GM04503 (cell line): ENCODE measurements at regions not wholly inside any gene's neighbourhood (a gene's known extent, or its start where the extent isn't known, plus 50 kb on each side); places are given as distances from the start of the nearest gene placed in this dataset.

Experiments used
- DNase-seq: peaks from one replicate; pipeline ENCODE4 v3.0.0-alpha.2; 2012; ENCODE audit warnings: low read depth

DNA sequence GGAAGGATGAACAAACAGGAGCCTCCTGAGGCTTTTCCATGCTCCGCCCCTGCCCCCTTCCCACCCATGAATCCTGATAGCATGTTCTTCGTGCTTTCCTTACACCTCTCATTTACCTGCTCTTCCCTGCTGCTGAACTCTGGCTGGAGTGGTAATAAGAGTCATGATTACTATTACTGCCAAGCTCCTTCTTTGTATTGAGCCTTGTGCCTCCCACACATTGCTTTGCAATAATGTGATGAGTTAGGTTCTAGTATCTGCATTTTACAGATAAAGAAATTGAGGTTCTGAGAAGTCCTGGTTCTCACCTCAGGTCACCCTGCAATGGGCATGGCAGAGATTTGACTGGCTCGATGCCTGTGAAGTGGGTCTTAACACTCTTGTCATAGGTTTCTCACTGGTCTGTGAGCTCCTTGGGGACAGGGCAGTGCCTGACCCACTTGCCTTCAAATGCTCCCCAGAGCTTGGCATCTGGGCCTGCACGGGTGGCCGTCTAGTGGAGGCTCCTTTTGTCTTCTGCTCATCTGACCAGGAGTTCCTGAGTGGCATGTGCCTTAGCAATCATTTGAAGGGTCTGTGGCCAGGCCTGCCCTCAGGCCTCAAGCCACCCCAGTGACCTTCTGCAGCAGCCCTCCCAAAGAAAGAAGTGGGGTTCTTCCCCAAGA is 309.2 kb upstream of the ZMIZ1 start:
- DNase-seq = no peak

DNA sequence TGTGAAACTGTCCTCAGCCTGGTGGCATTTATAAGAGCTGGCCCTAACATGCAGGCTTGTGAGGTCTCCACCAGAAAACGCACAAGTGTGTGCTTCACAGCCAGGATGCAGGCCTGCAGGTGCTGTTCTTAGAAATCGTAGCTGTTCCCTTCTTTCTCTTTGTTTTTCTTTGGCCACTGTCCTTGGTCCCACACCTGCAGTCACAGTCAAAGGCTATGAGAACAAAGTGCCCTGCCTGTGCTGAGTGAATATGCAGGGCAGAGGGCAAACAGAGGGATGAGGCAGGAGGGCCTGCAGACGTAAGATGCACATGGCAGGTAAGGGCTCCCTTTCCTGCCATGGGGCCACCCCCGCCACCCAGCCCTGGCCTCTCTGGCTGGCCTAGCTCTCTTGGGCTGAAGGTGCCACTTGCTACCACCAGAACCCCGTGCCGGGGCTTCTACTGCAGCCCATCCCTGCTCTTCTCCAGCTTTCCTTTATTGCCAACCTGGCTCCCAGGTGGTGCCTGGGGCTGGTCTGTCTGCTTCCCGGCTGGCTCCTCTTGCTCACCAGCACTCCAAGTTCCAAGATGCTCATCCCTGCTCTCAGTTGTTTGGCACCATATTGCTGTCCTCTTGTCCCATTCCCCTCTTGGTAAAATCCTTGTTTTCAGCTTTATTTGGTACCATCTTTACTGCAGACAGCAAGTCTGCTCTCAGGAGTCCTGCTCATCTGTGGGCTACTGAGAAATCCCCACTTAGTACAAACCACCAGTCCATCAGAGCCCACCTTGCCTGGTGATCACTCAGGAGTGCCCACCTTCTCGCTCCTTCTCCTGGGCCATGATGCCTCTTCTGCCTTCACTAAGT is 308.1 kb upstream of the ZMIZ1 start:
- DNase-seq = no peak

DNA sequence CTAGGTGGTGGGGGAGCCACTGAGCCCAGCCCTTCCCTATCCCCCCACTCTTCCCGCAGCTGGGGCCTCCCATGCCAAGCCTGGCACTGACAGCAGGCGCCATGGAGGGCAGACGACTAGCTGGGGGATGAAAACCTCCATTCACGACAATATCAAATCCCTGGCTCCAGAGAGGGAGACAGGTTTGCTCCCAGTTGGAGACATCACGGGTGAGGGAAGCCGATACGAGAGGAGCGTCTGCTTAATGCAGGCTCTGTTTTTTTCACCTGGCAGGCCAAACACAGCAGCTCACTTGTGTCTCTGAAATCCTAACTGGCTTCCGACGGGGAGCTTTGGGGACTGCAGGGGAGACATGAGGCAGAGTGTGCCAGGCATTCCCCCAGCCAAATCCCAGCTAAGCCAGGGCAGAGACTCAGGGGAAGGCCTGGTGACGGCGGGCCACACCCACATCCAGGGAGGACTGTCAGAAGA is 307.4 kb upstream of the ZMIZ1 start:
- no peak for DNase-seq

DNA sequence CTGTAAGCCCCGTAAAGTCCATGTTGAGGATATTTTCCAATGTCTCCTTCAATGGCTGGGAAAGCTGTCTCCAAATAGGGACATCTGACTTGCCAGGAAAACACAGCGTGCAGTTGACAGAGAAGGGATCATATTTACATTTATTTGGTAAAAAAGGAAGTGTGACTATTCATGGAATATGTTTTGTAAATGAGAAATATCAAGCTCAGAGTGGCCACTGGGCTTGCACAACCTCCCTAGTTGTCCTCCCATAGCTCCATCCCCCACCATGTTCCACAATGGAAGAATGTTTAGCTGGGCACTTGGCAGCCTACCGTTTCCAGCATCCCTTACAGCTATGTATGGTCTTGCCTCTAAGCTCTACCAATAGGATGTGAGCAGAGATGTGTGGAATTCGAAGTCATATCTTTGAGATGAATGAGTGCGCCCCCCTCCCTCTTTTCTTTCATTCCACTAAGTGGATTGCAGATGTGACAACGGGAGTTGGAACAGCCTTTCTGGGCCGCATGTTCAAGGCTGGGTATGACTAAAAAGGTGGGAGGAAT is 306.6 kb upstream of the ZMIZ1 start:
- DNase-seq = no peak

DNA sequence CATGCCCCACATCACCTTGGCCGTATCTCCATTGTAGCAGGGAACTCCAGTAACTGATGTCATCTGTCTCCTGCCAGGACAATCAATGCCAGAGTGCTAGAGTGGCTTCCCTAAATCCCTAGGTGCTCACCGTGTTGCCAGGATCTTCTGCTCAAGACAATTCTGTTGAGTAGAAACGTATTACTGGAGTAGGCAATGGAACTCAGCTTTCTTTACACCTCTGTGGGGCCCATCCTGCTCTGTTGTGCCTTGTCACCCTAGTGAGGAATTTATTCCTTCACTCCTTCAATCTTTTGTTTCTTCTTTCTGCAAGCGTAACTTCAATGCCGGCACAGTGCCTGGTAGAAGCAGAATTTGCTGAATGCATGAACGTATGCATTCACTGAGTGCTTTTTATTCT is 305.5 kb upstream of the ZMIZ1 start:
- no peak for DNase-seq

DNA sequence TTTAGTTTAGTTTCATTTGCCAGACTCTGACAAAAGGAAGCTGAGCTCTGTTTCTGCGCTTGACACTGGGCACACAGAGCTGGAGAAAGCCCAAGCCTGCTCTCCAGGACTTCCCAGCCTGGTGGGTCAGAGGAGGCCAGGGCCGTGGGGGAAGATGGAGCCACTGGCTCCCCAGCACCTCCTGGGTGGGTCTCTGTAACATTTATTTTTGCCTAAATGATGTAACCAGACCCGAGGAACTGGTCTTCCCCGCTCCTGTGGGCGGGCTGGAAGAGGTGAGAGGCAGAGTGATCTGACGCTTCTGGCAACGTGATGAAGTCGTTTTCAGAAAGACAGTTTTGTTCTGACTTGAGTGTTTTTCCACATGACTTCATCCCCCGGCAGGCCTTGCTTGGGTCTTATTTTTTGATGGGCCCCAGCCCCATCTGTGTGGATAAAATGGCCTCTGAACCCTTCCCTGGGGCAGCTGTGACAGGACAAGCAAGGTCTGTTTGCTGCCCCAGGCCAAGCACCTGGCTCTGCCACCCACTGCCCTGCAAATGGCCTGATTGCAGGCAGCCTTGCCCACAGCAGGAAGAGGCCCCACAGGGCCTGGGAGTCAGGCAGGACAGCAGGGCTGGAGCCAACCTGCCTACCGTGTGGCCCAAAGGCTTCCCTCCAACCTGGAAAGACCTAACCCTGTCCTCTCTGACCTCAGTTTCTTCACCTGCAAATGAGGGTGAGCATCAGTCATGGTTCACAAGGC is 304.9 kb upstream of the ZMIZ1 start:
- DNase-seq = no peak

DNA sequence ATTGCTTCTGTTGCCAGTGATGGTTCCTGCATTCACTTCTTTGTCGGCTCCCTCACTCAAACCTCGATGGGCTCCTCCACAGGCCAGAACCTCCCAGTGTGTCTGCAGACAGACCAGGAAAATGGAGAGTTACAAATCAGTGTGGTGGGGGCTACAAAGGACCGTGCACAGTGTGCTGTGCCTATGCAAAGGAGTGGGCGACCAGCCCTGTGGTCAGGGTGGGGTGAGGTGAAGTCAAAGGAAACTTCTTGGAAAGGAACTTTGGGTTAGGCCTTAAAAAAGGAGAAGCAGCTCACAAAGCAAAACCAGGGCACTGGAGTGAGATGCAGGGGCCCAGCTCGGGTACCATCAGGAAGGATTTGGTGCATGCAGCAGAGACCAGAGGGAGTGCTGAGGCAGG is 304.3 kb upstream of the ZMIZ1 start:
- no peak for DNase-seq

DNA sequence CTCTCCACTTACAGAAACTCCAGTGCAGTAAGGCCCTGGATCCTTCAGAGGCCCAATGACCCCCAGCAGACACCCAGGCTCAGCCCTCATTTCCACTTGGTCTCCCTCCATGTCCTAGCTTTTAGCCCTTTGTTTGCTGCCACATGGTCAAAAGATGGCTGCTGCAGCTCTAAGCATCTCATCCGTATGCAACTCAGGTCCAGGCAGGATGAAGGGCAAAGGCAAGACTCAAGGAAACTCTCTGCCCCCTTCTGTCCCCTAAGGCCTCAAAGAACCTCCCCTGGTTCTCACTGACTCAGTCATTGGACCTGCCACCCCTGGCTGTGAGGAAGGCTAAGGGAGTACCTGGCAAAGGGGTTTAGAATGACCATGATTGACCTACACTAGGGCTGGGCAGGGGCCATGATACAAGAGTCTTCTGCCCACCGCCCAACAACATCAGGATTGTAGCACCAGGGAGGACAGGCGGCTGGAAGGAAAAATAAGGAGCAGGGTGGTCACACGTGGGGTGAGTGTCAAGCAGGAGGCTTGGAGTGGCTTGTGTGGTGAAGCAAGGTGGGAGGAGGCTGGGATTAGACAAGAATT is 303.8 kb upstream of the ZMIZ1 start:
- DNase-seq = no peak

DNA sequence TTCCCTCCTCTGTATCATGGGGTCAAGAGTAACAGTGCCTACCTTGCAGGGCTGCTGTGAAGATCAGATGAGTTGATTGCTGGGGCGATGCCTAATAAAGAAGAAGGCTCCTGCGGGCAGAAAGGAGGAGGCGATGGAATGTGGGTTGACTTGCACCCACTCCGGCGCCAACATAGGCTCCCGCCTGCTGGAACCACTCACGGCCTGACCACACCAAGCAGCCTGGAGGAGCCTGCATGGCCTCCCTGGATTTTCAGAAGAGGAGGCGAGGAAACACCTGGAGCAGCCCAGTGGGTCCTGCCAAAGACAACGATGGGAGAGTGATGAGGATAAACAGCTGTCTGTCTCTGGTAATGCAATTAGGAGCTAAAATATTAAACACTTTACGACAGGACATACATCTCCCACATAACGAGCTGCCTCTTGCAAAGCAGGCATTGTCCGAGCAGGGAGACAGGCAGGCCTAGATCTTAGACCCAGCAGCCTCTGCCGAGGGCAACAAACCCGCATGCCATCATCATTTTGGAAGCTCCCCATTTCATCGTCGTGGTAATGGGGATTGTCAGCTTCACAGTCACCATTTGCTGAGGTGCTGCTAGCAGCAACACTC is 302.9 kb upstream of the ZMIZ1 start:
- no peak for DNase-seq

DNA sequence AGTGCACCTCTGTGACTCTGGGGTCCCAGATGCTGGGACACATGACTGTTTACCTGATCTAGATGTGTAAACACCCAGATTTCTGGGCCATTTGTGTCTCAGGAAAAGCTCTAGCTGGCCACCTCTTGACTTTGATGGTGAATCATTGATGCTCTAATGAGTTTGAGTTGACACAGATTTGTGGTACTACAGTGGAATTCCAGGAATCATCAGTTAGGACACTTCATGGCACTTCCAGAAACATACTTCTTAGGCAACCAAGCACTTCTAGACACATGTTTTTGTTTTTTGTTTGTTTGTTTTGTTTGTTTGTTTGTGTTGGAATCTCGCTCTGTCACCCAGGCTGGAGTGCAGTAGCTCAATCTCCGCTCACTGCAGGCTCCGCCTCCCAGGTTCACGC is 302.2 kb upstream of the ZMIZ1 start:
- DNase-seq = no peak

DNA sequence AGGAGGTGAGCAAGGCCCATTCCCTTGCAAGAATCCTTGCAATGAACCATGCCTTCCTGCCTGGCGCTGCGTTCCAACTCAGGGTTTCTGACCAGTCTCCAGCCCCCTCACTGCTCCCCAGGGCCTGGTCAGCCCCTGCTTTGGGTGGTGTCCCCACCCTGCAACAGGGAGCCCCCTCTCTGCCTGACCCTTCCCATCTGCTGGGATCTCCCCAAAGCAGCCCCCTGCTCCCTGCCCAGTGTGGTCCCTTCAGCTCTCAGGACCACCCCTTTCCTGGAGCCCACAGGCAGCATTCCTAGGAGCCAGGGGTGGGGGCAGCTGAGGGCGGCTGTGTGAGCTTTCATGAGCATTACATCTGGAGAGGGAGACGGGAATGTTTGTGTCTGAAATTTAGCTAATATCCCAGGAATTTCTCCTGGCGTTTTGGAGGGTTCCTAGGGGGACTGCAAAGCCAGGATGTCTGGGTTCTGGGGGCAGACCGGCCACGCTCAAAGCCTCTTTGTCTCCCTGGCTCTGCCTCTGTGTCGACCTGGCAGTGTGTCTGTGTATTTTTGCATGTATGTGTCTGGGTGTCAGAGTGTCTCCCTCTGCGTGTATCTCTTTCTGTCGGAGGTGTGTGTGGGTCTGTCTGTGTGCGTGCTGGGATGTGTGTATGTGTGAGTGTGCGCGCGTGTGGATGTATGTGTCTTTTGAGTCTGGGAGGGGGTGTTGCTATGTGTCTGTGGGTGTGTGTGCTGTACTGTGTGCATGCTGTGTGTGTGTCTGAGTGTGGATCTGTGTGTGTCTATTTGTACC is 300.5 kb upstream of the ZMIZ1 start:
- DNase-seq = no peak

DNA sequence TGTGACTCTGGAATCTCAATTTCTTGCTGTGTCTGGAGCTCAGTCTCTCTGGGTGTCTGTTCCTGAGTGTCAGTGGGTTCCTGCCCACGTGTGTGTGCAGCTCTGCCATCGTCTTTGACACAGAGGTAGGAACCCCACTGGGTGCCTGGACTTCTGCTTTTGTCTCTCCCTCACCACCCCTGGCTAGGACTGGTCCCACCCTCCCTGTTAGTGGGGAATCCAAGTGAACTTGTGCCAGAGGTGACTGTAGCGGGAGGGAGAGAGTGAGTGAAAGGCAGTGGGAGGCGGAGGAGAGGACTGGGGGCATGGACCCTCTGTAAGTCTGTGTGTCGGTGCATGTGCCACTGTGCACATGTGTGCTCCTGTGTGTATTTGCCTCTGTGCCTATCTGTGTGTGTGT is 299.9 kb upstream of the ZMIZ1 start:
- DNase-seq = no peak

DNA sequence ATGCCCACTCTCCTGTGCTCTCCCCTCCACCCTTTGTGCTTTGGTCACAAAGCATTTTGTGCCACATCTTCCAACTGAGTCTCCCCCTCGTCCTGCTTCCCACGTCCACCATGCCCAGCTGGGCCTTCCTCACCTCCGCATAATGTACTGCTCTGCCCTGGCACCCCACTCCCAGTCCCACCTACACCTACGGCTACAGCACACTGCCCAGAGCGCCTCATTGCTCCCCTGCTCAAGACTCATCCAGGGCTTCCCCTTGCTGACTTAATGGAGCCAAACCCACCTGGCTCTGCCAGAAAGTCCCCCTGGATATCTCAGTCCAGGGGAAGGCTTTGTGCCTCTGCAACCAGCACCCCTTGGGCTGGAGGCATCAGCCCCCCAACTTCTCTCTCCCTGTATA is 299.2 kb upstream of the ZMIZ1 start:
- no peak for DNase-seq

DNA sequence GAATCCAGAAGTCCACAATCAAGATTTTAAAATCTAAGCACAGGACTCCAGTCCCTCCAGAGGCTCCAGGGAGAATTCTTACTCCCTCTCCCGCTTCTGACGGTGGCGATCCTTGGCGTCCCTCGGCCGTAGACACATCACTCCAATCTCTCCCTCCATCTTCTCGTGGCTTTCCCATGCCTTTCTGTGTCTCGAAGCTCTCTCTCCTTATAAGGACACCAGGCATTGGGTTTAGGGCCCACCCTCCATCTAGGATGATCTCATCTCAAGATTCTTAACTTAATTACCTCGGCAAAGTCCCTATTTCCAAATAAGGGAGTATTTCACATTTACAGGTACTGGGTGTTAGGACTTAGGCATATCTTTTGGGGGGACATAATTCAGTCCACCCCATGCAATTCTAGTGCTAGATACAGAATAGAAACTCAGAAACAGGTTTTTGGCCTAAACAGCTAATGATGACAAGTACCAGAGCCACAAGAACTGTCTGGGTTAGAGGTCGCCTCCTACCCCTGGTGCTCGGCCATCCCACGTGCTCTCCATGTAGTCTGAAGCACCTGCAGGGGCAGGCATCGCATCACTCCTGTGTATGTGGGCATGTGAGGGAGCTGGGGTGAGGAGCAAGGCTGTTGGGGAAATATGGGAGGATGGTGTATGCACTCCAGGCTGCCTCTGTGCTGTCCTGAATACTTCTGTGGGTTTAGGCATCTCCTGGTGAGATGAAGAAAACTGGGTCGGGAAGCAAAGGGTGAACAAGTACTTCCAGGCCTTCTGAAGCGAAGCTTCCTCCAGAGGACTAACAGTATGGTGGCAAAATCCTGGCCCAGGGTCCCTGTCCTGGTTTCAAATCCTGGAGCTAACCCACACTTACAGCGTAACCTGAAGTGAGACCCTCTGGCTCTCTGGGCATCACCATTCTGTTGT is 298.3 kb upstream of the ZMIZ1 start:
- no peak for DNase-seq

DNA sequence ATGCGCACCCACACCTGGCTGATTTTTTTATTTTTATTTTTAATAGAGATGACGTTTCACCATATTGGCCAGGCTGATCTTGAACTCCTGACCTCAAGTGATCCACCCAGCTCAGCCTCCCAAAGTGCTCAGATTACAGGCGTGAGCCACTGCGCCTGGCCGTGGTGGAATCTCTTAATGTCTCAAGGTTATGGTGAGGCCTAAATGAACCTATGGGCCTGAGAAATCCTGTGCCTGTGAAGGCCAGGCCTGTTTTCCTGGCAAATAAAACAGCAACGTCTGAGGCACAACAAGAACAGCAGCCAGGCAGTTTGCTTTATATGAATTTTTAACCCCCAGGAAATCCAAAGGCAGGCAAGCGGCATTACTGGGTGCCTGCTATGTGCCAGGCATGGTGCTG is 297.5 kb upstream of the ZMIZ1 start:
- no peak for DNase-seq

DNA sequence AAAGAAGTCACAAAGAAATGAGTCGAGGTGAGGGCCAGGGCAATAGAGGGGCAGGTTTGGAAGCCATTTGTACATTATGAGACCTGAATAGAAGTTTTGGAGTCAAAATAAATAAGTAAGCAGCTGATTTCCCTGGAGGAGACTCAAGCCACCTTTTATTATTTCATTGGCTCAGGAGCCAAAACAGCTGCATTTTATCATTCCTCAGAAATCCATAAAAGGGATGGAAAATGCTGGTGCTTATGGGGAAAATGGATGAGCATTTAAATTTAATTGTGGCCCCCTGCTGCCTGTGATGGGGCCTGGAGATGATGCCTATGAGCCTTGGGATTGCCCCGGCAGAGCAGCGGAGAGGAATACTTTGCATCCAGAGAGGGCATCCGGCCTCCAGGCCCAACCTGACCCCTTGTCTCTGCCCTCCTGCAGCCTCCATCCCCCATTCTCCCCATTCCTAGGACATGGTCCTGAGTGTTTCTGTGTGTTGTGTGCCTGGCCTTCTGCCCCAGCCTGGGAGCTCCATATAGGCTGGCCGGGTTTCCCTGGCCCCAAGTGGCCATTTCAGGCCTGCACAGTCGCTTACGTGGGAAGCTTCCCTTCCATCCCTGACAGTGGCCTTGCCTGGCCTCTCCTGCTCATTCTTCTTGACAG is 296.8 kb upstream of the ZMIZ1 start:
- no peak for DNase-seq

DNA sequence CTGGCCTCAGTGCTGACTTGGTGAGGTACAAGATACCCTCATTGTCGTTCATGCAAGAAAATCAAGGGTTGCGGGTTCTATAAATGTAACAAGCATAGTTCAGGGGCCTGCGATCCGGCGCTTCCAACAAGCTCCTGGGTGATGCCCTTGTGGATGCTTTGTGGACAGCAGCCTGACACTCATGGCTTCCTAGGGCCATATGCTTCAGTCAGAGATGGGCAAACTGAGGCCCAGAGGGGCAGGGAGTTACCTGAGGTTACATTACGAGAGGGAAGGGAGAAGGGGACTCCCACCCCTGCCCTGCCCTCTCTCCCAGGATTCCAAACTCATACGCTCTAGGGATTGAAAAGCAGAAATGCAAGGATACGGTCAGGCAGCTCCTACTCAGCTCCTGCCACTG is 296.3 kb upstream of the ZMIZ1 start:
- DNase-seq = no peak

DNA sequence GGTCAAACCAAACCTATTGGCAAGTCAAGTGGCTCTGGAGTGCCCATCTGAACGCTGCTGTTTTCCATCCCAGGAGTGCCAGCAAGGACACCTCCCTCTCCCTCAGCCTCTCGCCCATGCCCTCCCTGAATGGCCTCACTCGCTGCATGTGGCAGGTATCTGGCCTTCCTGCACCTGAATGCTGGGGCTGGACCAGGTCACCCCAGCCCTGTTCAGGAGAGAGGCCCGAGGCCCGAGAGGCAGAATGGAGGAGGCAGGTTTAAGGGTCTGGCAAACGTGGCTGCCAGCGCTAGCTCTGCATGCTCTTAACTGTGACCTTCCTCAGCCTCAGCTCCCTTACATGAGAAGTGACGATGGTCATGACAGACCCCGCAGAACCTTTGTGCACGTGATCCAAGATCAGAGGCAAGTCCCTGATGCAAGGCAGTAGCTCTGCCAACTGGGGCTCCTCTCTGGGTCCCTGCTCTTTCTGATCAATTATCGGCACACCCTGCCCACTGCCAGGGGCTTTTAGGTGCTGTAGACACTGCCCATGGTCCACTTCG is 295.7 kb upstream of the ZMIZ1 start:
- DNase-seq = no peak

DNA sequence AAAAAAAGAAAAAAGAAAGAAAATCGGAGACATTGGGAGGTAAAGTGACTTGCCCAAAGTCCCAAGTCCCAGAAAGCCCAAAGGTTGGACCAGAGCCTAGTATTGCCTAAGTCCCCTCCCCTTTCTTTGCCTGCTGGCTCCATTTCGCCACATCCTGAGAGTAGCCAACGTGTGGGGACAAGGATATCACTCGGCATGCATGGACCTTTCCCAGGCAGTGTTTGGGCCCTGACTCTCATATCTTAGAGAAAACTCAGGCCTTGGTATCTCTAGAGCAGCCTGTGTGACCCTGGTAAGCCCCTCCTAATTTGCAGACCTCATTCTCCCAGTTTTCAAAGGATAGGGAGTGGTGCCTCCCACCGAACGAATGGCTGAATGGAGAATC is 294.2 kb upstream of the ZMIZ1 start:
- DNase-seq = no peak
